HG03064 (cell line): ENCODE measurements at regions not wholly inside any gene's neighbourhood (a gene's known extent, or its start where the extent isn't known, plus 50 kb on each side); places are given as distances from the start of the nearest gene placed in this dataset.

ENCODE experiments used
- ATAC-seq: cut with Tn5 transposase; IDR thresholded peaks from one replicate; pipeline ENCODE4 v1.9.1; 2021; ENCODE audit warnings: low read depth; ENCODE audit not compliant: unreplicated experiment

GRCh38 chr14:97695456-97695981 is 898.3 kb downstream of the VRK1 start:
- no peak for ATAC-seq

- no peak for ATAC-seq
These were observed 900.6 kb downstream of the VRK1 start for GRCh38 chr14:97697772-97698171.

GRCh38 chr14:97699026-97699425 is 901.8 kb downstream of the VRK1 start:
- ATAC-seq = no peak

GRCh38 chr14:97703006-97703760 is 906.0 kb downstream of the VRK1 start:
- no peak for ATAC-seq

GRCh38 chr14:97704316-97704885 is 907.2 kb downstream of the VRK1 start:
- ATAC-seq = no peak

- no peak for ATAC-seq
These were observed 907.9 kb downstream of the VRK1 start for GRCh38 chr14:97705107-97705506.

GRCh38 chr14:97705976-97706375 is 908.8 kb downstream of the VRK1 start:
- no peak for ATAC-seq

GRCh38 chr14:97706819-97707218 is 909.6 kb downstream of the VRK1 start:
- no peak for ATAC-seq

GRCh38 chr14:97707603-97708002 is 910.4 kb downstream of the VRK1 start:
- no peak for ATAC-seq

GRCh38 chr14:97709552-97709951 is 912.4 kb downstream of the VRK1 start:
- ATAC-seq = no peak

GRCh38 chr14:97710726-97711125 is 913.5 kb downstream of the VRK1 start:
- no peak for ATAC-seq

- no peak for ATAC-seq
These were observed 915.3 kb downstream of the VRK1 start for GRCh38 chr14:97712471-97712870.

- no peak for ATAC-seq
These were observed 915.8 kb downstream of the VRK1 start for GRCh38 chr14:97713023-97713422.

GRCh38 chr14:97718886-97719442 is 921.8 kb downstream of the VRK1 start:
- no peak for ATAC-seq

- no peak for ATAC-seq
These were observed 922.7 kb downstream of the VRK1 start for GRCh38 chr14:97719931-97720330.

- no peak for ATAC-seq
These were observed 926.2 kb downstream of the VRK1 start for GRCh38 chr14:97723351-97723750.

- no peak for ATAC-seq
These were observed 926.6 kb downstream of the VRK1 start for GRCh38 chr14:97723819-97724218.

- ATAC-seq = no peak
These were observed 927.1 kb downstream of the VRK1 start for GRCh38 chr14:97724265-97724731.

GRCh38 chr14:97726676-97727075 is 929.5 kb downstream of the VRK1 start:
- ATAC-seq = no peak

GRCh38 chr14:97730706-97731105 is 933.5 kb downstream of the VRK1 start:
- no peak for ATAC-seq

- no peak for ATAC-seq
These were observed 934.6 kb downstream of the VRK1 start for GRCh38 chr14:97731800-97732199.

- ATAC-seq = no peak
These were observed 950.1 kb downstream of the VRK1 start for GRCh38 chr14:97747316-97747715.
